Kidney (tissue), 13 donors: ENCODE measurements at regions not wholly inside any gene's neighbourhood (a gene's known extent, or its start where the extent isn't known, plus 50 kb on each side); places are given as distances from the start of the nearest gene placed in this dataset.

ENCODE experiments used
- DNase-seq, 5 donors: peaks; one replicate each; pipeline ENCODE4 v3.0.0-alpha.2; 2013 to 2020
- FAIRE-seq: peaks from 2 replicates; lab custom pipeline; 2012; peaks lifted over from hg19 to GRCh38; lab: Jason Lieb, UNC
- H3K27ac ChIP-seq, 2 donors: one replicate each; pipeline ENCODE4 v1.7.0; 2013; ENCODE audit warnings: low read depth in 2 of 2, low read length in 2 of 2, inconsistent platforms in 1 of 2
- H3K27me3 ChIP-seq: one replicate; pipeline ENCODE4 v1.7.1; 2013; ENCODE audit warnings: low read length, inconsistent platforms; ENCODE audit not compliant: control insufficient read depth, insufficient read depth
- H3K36me3 ChIP-seq, 3 donors: one replicate each; pipeline versions ENCODE4 v1.7.0 to v1.7.1; 2013; ENCODE audit warnings: low read length in 3 of 3, control low read depth in 1 of 3, inconsistent platforms in 1 of 3; ENCODE audit not compliant: insufficient read depth in 3 of 3, control insufficient read depth in 2 of 3
- H3K4me1 ChIP-seq, 3 donors: one replicate each; pipeline versions ENCODE4 v1.7.0 to v1.7.1; 2013; ENCODE audit warnings: low read length in 3 of 3, inconsistent platforms in 1 of 3, low read depth in 1 of 3; ENCODE audit not compliant: control insufficient read depth in 2 of 3, insufficient read depth in 2 of 3
- H3K4me3 ChIP-seq, 3 donors: one replicate each; pipeline versions ENCODE4 v1.7.0 to v1.8.1; 2013; ENCODE audit warnings: low read length in 3 of 3, control low read depth in 1 of 3, inconsistent platforms in 1 of 3
- H3K9ac ChIP-seq, 3 donors: one replicate each; pipeline versions ENCODE4 v1.7.0 to v1.7.1; 2013; ENCODE audit warnings: low read length in 3 of 3, control low read depth in 1 of 3, inconsistent platforms in 1 of 3
- H3K9me3 ChIP-seq, 3 donors: one replicate each; pipeline versions ENCODE4 v1.7.0 to v1.7.1; 2013; ENCODE audit warnings: low read length in 3 of 3, control low read depth in 1 of 3, inconsistent platforms in 1 of 3; ENCODE audit not compliant: control insufficient read depth in 2 of 3, insufficient read depth in 1 of 3
- CTCF ChIP-seq: IDR thresholded peaks from 3 replicates; pipeline ENCODE4 v1.5.1; 2012; ENCODE audit warnings: mild to moderate bottlenecking, moderate library complexity, borderline replicate concordance; ENCODE audit not compliant: insufficient read depth; ENCODE audit errors: extremely low read depth
- intact Hi-C: fragments of 100-400 bp; cut with DNase I; formaldehyde crosslinking; loops from one replicate; pipeline ENCODE4 v1.11.1; 2022
- donor health status: control.
- donor health status: control.
- donor health status: control.
- donor health status: control.
- donor health status: control.
- donor health status: DM: yes; HTN: yes; CAD: no.
- donor health status: Normal renal cell carcinoma (clear cell type).

DNA sequence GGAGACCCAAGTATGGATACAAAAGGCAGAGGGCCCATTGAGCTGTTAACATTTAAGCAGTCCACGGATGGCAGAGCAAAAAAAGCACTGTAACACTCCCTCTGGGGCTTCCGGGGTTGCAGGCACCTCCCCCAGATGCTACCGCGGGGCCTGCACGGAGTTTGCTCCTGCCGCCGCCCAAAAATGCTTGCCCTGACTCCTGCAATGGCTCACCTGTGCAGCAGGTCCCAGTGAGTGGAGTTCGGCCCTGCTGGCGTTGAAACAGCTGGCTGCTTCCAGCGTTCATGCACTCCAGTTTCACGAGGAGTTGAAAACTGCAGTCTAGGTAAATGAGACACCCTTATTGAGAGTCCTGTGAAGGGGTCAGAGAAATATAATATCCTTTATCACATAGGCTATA is 832.8 kb downstream of the NCAM2 start:
- H3K9ac ChIP-seq: no peak overlapping the region
- H3K27ac ChIP-seq: no peak overlapping the region
- no peaks in the 10 kb centered on the region for H3K4me1 ChIP-seq
- no peaks in the 10 kb centered on the region for H3K9me3 ChIP-seq
- DNase-seq: peak in 1 of 5 donors; percentile 55
- H3K27me3 ChIP-seq: no peaks in the 10 kb centered on the region
- TF ChIP-seq CTCF: no peak
- intact Hi-C loops: no loop called here
- FAIRE-seq: no peak
- H3K36me3 ChIP-seq: no peaks in the 10 kb centered on the region
- no peak overlapping the region for H3K4me3 ChIP-seq

DNA sequence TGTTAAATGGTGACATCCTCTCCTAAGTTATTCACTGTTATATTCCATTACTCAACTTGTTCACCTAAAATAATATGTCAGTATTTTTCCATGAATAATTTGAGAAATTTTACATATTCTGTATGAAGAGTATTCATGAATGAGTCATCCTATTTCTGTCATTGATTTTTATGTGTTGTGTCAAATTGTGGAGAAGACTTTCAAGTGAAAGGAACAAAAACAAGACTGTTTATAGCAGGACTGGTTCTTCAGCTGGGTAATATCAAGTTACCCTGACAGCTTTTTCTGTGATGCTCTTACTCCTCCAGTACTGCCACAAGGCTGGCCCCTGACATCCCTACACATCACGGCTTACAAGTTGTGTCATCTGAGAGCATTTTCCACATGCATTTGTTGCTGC is 847.7 kb downstream of the NCAM2 start:
- H3K27me3 ChIP-seq: no peaks in the 10 kb centered on the region
- intact Hi-C loops: no loop called here
- H3K9ac ChIP-seq: no peak overlapping the region
- DNase-seq (peak in 3 of 5 donors; percentile 12 to 37 (median 22)), FAIRE-seq (no peak)
- no peaks in the 10 kb centered on the region for H3K36me3 ChIP-seq
- no peaks in the 10 kb centered on the region for H3K9me3 ChIP-seq
- H3K4me3 ChIP-seq: no peak overlapping the region
- no peak for TF ChIP-seq CTCF
- no peak overlapping the region for H3K27ac ChIP-seq
- no peaks in the 10 kb centered on the region for H3K4me1 ChIP-seq

- H3K9ac ChIP-seq: no peak overlapping the region
- FAIRE-seq: no peak
- H3K27me3 ChIP-seq: no peaks in the 10 kb centered on the region
- H3K4me3 ChIP-seq: no peak overlapping the region
- H3K4me1 ChIP-seq: no peaks in the 10 kb centered on the region
- H3K9me3 ChIP-seq: no peaks in the 10 kb centered on the region
- no peaks in the 10 kb centered on the region for H3K36me3 ChIP-seq
- intact Hi-C loops: no loop called here
- H3K27ac ChIP-seq: no peak overlapping the region
- TF ChIP-seq CTCF: no peak
- DNase-seq: no peak
Observed at GRCh38 chr21:21851205-21851604, 853.0 kb downstream of the NCAM2 start.

DNA sequence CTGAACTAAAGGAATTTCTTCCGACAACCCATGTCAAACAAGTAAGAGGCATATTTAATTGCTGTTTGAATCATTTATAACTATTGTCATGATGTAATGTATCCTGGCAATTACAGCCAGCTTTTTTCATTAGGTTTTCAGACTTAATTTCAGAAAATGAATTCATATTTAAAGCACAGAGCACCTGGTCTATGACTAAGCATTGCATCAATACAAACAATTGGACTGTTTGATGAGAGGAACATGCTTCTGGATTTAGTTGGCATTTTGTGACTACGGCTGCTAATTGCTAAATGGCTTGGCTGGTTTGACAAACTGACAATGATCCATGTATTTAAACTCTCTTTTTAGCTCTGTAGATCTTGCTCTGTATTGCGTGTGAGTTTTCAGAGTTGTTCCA is 853.4 kb downstream of the NCAM2 start:
- no peak for DNase-seq
- Histone ChIP-seq H3K4me1 (no peaks in the 10 kb centered on the region), H3K27me3 (no peaks in the 10 kb centered on the region), H3K9me3 (no peaks in the 10 kb centered on the region), H3K36me3 (no peaks in the 10 kb centered on the region), H3K27ac (no peak overlapping the region), H3K4me3 (no peak overlapping the region), H3K9ac (no peak overlapping the region)
- FAIRE-seq: no peak
- TF ChIP-seq CTCF: no peak
- intact Hi-C loops: no loop called here
